GM19467 (cell line): ENCODE measurements at regions not wholly inside any gene's neighbourhood (a gene's known extent, or its start where the extent isn't known, plus 50 kb on each side); places are given as distances from the start of the nearest gene placed in this dataset.
A peak's percentile ranks its signal among the peaks of the same experiment; 100 is the strongest.

ENCODE experiments used
- ATAC-seq: cut with Tn5 transposase; IDR thresholded peaks from one replicate; pipeline ENCODE4 v1.9.1; 2021; ENCODE audit warnings: mild to moderate bottlenecking, moderate library complexity; ENCODE audit not compliant: unreplicated experiment

DNA sequence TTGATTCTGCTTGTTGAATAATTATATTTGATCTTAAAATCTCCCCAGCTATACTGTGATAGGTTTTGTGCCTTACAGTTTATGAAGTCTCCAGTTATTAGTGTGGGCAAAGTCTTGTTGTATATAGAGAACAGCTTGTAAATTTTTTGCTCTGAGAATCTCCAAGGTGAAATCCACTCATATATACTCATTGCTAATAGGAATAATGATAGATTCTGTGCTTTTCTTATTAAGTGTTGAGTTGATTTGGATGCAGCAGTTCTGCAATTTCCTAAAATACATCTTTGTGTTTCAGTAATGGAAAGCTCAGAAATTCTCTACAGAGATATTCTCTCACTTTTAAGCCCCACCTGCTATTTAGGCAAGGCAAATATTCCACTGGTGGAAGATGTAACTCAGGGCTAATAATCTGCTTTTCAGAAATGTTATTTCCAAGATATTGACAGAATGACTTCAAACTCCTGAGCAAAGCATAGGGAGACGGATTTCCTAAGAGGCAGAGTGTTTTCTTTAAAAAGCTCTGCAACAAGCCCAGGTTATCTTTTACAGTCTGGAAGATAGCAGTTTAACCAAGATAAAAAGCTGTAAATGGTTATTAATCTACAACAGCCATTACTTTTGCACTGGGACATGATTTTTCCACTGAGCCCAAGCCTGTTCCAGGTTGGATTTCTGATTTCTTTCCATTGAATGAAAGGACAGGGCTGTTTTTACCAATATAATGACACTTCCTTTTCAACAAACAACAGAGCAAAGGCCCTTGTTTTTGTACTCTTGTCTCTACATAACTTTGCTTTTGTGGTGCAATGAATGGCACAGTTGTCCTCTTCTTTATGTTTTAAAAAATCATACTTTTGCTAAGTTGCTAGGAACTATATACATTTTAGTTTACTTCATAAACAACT is 239.9 kb upstream of the ATP2B1 start:
- no peak for ATAC-seq

GRCh38 chr12:89947437-89948270 is 239.0 kb upstream of the ATP2B1 start:
- no peak for ATAC-seq

DNA sequence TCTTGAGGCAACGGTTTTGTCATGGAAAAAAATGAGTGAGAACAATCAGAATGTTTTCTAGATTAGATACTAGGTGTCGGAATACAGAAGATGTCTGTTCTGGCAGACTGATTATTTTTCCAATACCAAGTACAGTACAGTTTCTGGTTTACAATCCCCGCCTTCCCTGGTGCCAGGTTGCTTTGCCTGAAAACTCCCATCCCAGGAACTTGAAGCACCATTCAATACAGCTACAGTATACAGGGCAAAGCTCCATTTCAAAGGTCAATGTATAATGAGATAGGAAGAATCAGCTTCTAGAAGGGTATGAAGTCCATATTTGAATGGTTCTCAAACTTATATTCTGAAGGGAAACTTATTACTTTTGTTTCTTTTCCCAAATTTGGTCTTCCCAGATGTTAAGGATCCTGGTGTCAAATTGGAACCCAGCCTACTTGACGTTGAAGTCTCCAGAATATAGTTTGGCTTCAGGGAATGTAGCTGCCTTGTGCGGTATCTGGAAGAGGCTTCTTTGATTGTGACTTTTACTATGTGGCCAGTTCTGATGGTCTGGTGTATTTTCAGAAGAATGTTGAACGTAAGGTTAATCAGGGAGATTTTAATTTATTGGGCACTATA is 238.0 kb upstream of the ATP2B1 start:
- no peak for ATAC-seq

GRCh38 chr12:89945123-89945522 is 236.5 kb upstream of the ATP2B1 start:
- ATAC-seq, result no peak

DNA sequence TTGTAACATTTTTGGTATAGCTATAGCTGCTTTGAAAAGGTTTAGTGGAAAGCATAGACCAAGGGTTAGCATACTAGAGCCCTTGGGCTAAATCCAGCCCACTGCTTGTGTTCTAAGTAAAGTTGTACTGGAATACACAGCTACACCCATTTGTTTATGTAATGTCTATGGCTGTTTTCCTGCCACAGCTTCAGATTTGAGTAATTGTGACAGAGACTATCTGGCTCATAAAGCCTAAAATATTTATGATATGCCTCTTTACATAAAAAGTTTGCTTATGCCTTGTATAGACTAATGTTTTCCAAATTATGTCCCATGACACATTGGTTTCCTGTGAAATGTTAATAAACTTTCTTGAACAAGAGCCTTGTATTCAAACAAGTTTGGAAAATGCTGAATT is 234.8 kb upstream of the ATP2B1 start:
- ATAC-seq, result no peak

GRCh38 chr12:89941436-89941835 is 232.8 kb upstream of the ATP2B1 start:
- no peak for ATAC-seq

GRCh38 chr12:89939522-89940215 is 231.0 kb upstream of the ATP2B1 start:
- ATAC-seq, result no peak

DNA sequence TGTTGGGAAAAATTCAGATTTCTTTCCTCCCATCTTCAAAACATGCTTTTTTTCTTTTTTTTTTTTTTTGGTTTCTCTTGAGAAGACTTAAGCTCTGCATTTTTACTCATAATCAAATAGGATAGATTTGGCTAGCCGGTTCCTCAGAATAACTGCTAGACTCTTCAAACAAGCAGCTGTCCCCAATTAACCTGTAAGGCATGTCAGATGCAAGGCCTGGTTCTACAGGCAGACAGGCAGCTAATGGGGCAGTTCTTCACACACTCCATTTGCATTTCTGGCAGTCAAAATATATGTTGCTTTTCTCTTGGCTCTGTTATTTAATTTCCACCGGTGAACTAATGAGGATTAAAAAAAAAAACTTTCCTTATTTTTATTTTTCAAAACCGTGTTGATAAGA is 228.0 kb upstream of the ATP2B1 start:
- ATAC-seq, result no peak

GRCh38 chr12:89935850-89936249 is 227.2 kb upstream of the ATP2B1 start:
- ATAC-seq, result peak; percentile 68

GRCh38 chr12:89933911-89934310 is 225.3 kb upstream of the ATP2B1 start:
- ATAC-seq, result no peak

DNA sequence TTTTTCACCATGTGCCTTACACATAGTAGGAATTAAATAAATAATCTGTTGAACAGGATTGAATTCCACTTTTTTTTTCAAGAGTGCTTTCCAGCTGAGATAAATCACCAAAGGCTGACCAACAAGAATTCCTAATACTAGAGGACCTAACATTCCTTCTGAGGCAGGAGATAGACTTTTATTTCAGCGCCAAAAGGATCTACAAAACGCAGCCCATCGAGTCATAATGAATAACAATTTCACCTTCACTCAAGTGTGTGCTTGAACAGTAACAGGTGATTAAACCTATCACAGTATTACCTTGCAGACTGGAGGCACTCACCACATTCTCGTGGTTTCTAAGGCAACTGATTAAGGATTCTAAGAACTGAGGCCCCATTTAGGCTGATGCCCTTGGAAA is 224.3 kb upstream of the ATP2B1 start:
- no peak for ATAC-seq

DNA sequence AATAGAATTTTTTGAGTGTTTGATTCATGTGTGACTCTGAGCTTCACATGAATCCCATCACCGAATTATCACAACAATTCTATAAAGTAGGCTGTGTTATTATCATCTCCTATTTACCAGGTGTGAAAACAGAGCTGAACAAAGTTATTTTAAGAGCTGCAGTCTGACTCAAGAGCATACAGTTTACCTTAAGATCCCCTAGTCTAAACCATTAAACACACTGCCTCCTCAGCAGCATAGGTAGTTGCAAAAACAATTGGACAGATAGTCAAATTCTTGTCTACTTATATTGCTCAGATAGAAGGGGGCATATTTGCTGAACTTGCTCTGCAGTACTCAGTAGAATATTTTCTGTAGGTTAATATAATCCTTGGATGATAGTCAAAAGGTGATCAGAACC is 219.8 kb upstream of the ATP2B1 start:
- ATAC-seq, result no peak

GRCh38 chr12:89927226-89927698 is 218.6 kb upstream of the ATP2B1 start:
- peak; percentile 96 for ATAC-seq

DNA sequence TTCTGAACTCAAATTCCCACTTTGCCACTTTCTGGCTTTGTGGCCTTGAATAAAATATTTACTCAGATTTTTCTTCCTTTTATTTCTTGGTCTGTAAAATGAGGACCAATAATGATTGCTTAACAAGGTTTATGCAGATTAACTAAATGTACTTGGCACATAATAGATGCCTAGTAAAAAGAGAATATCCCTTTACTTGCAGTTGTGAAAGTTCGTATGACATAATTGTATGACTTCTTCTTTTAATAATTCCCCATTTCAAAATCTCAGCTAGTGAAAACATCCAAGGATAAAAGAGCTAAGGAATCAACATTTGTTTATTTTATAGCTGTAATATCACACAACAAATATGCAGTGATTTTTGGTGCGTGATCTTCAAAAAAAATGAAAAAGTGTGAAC is 215.6 kb upstream of the ATP2B1 start:
- ATAC-seq, result no peak

GRCh38 chr12:89923091-89923490 is 214.5 kb upstream of the ATP2B1 start:
- no peak for ATAC-seq

GRCh38 chr12:89920866-89921265 is 212.2 kb upstream of the ATP2B1 start:
- ATAC-seq, result no peak

- no peak for ATAC-seq
Observed at GRCh38 chr12:89919241-89919906, 210.7 kb upstream of the ATP2B1 start.

- ATAC-seq, result no peak
Observed at GRCh38 chr12:89918172-89918846, 209.7 kb upstream of the ATP2B1 start.

GRCh38 chr12:89909753-89910152 is 201.1 kb upstream of the ATP2B1 start:
- no peak for ATAC-seq

DNA sequence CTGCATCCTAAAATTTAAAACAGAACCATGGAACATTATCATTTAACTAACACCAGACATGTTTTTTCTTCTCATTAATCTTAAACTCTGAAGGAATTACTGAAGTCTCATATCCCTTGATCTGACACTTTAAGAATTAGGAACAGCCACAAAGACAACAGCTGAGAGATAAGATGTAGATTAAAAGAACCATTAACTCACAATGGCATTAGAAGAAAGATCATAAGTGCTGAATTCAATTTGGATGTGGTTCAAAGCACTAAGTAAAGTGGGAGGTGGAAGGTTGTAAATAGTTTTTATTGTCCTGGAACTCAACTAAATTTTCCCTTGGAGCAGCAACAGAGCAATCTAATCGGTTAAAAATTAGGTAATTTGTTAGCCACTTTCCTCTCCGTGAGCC is 199.0 kb upstream of the ATP2B1 start:
- no peak for ATAC-seq
